ENCODE measurements at regions not wholly inside any gene's neighbourhood (a gene's known extent, or its start where the extent isn't known, plus 50 kb on each side); places are given as distances from the start of the nearest gene placed in this dataset.

DNA sequence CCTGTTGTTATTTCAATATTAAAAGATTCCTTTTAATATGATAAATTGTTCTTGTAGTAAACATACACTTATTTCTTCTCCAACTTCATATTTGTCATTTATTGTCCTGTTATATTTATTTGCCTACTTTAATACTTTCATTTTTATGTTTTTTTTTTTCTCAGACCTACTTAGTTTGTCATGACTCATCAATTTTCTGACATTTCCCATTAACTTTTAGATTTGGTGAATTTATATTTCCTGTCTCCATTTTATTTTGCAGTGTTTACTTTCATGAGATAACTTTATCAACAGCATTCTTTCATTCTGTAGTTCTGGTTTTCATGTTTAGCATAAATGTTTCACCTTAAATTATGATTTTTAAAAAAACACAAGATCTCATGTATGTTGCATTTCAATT, 788.7 kb downstream of the EFNA5 start:
- no peak for DNase-seq (ENCODE audit: low spot score)

DNA sequence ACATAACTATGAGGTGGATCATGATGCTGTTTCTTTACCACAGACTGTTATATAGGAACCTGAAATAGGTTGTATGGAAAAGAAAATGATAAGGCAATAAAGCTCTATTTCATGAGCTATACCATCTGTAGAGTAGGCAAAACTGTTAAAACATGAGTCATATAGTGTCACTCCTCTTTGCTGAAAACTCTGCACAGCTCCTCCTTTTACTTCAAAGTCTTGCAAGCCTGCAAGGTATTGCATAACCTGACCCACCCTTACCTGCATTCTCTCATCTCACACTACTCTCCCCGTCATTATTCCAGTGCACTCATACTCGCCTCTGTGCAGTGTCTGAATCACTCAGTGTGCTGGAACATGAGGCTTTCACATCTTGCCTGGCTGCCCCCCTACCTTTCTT, 790.1 kb downstream of the EFNA5 start:
- no peak for DNase-seq (ENCODE audit: low spot score)

DNA sequence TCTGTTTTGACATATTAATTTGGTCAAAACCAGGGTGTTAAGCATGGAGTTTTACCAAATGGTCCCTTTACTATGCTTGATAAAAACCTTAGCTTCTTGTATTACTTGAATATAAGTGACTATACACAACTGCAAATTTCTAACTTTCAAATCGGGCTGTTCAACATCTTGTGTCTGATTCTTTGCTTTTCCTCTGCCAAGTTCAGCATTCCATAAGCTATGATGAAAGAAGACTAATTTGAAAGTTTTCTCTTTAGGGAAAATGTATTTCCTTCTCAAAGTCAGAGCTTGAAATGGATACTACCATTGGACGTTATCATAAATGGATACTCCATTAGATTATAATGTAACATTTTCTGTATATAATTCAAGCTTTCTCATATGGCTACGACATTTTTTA, 792.9 kb downstream of the EFNA5 start:
- no peak for DNase-seq (ENCODE audit: low spot score)

DNA sequence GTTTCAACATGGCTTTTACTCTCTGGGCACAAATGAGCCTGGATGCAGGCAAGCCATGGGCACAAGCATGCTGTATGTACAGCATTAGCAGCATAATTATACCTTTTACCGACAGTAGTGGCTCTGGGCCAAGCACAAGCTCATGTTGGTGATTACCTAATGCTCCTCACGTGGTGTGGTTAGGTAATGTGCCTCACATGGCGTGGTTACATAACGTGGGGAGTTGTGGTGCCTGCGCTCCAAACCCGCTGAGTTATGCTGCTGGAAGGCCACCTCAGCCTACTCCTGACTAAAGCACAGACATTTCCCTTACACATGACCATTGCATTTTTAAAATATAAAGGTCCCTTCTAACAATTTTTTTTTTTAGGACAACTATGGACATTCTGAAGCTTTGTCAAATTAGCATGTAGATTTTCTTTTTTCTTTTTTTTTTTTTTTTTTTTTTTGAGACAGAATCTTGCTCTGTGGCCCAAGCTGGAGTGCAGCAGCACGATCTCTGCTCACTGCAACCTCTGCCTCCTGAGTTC, 794.0 kb downstream of the EFNA5 start:
- DNase-seq (ENCODE audit: low spot score) = no peak

DNA sequence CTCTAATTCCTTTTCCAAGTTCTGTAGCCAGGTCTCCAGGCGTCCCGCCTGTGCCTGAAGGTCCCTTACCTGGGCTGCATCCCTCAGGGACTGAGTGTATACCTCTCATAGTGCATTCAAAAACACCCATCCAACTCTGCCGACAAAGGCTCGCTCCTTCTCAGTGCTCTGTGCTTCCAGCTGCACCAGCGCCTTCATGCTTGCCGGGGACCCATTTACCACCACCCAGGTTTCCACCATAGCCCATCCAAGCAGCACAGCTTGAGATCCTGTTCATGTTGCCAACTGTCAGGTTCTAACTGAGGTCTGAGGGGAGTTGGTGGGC, 794.5 kb downstream of the EFNA5 start:
- DNase-seq (ENCODE audit: low spot score) = no peak

DNA sequence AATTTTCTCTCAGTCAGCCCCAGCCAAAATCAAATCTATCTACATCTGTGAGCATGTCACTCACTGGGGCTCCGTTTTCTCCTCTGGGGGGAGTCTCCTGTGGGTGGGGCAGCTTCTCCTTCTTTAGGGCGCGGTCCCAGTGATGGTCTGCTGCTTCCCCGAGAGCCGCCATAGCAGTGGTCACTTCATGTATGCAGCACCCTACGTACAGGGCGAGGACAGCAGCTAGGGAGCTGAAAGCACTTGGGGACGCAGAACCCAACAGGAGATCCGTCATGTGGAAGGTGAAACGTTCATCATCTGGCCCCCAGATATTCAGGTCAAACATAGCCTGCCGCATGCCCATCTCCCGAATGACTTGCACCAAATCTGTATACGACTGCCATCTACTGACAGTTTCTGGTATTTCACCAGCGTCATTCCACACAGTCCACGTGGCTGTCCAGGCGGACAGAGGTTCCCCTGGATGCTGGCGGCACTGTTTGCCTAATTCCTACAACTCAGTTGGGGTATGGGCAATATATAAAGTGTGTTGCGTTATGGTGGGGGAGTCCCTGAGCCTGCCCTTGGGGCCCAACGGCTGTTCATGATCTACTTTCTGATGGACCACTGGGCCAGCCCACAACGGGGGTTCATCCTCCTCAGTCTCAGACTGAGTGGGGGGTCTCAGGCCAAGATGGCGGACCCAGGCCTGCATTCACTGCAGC, 795.0 kb downstream of the EFNA5 start:
- DNase-seq (ENCODE audit: low spot score) = no peak

DNA sequence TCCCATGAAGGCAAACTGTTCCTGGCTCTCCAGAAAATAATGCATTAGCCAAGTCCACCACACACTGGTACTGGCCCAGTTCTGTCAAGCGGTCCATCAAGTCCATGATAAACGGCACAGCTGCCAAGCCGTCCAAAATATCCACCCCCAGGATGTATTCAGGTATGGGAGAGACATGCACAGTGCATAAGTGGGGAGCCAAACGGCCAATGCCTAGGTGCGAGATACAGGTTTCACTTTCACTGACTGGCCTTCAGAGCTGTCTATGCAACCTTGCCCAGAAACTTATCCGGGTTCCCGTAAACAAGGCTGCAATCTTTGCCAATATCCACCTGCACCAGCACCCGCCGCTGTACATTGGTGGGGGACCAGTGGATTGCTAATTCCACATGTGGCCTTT, 795.8 kb downstream of the EFNA5 start:
- no peak for DNase-seq (ENCODE audit: low spot score)

DNA sequence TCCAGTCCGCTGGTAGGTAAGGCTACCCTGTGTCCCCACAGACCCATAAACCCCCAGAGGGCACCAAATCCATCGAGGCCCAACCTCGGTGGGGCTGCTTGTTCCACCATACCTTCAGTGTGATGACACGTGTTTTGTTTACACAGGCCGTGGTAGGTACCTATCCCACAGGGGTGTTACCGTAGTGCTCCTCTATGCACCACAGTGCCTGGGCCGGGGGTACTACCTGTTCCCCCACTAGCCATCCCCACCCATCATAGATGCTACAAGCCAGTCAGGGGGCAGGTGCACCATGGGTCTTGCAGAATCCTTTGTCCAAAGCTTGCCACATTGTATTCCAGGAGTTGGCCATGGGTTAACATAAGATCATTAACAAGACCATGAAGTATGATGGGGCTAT, 796.2 kb downstream of the EFNA5 start:
- DNase-seq (ENCODE audit: low spot score) = no peak

DNA sequence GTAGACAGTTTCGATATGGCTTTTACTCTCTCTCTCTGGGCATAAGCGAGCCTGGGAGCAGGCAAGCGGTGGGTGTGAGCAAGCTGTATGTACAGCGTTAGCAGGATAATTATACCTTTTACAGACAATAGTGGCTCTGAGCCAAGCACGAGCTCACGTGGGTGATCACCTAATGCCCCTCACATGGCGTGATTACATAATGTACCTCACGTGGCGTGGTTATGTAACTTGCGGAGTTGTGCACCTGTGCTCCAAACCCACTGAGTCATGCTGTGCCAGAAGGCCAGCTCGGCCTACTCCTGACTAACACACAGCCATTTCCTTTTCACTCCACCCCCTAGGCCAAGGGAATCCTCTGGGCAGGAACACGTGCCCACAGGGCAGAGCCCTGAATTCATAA, 797.2 kb downstream of the EFNA5 start:
- no peak for DNase-seq (ENCODE audit: low spot score)

DNA sequence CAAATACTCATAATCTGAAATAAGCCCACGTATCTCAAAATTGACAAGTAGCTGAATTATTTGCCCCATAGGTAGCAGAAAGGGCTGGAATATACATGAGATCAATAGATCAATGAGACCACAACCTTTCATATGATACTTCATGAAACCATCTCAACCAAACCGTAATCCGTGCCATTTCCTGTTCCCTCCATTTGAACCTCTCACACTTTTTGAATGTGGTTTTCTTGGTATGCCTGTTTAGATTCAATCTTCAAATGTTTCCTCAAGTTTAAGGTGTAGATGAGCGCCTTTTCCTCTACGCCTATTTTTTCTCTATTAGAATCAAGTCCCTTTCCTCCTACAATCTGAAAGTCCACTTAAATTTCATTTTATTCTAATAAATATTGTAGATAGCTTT, 805.5 kb downstream of the EFNA5 start:
- no peak for DNase-seq (ENCODE audit: low spot score)

DNA sequence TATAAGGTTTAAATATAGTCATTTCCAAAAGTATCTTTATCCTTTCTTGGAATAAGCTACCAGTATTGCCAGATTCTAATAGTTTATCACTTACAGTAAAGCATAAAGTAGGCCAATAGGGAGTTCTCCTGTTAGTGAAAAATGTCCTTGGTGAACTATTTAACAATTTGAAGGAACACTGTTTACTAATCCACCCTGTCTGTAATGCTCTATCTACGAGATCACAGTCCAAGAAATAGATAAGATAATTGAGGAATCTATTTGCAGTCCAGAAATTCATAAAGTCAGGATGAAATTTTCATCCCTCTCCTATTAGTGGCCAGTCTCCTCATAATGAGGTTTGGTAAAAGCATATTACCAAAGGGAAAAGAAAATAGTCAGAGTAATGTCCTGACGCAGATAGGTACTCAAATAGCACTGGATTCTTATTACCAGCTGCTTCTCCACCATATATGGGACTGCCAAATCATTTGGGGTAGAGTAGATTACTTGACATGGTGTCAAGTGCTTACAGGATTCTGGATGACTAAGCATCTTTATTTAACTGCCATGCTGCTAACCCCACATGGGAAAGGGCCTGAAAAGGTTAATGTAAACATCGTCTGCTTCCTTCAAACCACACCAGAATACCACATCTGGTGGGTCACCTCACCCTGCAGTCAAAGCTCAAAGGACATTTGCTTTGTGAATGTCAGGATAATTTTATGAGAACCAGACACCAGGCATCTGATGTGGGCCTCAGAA, 808.1 kb downstream of the EFNA5 start:
- DNase-seq (ENCODE audit: low spot score) = no peak

DNA sequence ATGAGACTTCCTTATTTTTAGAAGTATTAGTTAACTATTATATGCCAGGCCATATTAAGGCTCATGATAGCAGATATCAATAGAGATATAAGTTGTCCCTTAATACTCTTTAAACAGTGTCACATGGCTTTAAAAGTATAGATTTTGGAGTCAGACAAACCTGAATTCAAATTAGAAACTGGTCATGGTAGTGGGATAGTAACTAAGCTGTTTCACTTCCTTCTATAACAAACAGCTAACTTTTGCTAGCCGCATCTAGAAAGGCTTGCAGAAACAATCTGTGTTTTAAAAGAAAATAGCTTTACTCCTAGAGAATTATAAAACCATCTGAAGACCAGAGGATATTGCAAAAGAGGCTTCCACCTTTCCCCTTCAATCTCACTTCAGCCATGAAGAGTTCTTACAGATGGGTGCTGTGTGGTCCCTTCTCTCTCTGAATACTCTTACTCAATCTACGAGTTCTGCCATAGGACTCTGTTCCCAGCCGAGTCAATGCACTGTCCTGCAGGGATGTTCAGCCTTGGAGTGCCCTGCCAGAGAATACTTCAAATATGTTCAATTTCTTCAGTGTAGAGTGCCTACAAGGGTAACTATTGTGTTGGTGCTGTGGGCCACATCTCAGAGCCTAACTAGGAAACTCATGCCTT, 810.2 kb downstream of the EFNA5 start:
- DNase-seq (ENCODE audit: low spot score) = no peak

DNA sequence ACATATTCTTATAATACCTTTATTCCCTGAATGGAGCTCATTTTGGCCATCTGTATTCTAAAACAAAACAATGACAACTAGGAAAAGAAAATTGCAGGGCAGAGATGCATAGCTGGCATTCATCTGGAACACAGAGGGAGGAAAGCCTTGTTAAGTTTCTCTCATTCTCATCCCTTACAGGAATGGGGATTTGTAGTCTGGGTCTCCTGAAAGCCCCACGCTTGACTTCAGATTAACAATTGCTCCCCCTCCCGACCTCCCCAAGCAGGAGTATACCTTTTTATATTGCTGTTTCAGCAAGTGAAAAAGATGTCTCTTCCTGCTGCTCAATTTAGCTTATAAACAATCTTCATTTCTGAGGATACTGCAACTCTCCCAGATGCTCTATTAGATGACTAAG, 812.1 kb downstream of the EFNA5 start:
- DNase-seq (ENCODE audit: low spot score) = no peak

DNA sequence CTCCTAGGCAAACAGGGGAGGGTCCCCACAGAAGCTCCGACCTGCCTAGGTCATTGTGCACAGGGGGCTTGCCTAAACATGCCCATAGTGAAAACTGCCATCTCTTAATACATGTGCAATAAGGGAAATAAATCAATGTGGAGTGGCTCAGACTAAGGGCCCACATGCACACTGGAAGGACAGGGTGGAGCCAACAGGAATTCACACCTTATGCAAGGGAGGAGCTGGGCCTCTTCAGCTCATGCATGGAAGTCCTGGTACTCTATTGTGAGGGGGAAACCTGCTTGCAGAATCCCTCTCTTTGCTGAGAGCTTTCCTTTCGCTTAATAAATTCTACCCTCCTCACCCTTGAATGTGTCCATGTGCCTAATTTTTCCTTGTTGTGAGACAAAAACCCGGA, 815.8 kb downstream of the EFNA5 start:
- DNase-seq (ENCODE audit: low spot score) = no peak

DNA sequence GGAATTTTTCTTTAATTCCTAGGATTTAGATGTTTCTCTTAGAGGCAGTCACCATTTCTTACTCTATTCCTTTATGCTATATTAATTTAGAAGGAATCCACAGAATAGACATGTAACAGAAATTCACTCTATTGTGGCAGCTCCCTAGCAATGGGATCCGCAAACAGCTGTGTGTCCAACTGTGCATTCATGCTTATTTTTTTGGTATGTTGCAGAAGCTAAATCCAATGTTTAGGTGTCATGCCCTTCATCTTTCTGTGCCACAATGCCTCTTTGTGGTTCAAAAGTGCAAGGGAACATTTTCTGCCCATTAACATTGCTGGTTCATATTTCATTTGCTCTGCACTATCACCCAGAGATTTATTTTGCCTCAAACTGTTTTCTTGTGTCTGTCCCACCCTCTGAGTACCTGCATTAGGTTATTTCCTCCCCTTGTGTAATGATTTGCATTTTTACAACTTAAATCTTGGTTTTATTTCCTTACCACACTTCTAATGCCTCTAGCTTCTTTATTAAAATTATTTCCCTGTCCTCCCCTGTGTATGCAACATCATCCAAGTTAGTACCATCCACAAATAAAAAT, 816.5 kb downstream of the EFNA5 start:
- DNase-seq (ENCODE audit: low spot score) = no peak

DNA sequence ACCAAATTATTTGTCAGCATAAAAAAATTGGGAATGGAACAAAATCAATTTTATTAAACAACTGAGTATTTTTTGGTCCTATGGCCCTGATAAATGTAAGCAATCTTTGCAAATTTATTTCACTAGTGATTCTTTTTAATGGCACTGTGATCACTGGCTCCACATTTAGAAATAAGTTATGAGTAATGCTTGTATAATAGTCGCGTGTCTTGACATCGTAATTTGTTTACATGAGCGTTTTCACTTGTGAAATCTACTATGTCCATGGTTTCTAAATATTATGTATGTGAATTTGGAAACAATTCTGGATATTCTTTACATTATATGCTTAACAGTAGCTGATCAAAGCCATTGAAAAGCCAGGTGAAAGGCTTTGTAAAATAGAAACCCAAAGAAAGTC, 817.5 kb downstream of the EFNA5 start:
- DNase-seq (ENCODE audit: low spot score) = no peak

DNA sequence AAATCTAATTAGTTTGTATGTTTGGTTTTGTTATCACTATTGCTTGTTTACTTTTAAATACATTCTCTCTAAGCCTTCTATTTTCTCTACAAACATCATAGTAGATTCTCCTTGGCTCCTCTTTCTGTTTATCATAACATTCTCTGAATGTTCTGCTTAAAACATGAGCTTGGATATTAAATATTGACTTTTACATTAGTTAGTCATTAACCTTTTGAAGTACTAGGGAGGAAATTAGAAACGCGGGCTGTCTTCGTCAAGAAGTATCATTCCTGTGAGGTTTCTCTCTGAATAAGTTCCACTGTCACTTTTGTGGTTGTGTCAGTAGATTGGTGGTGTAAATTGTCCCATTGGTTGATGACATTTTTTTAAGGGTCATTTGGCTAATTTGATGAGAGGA, 821.5 kb downstream of the EFNA5 start:
- DNase-seq (ENCODE audit: low spot score) = no peak

DNA sequence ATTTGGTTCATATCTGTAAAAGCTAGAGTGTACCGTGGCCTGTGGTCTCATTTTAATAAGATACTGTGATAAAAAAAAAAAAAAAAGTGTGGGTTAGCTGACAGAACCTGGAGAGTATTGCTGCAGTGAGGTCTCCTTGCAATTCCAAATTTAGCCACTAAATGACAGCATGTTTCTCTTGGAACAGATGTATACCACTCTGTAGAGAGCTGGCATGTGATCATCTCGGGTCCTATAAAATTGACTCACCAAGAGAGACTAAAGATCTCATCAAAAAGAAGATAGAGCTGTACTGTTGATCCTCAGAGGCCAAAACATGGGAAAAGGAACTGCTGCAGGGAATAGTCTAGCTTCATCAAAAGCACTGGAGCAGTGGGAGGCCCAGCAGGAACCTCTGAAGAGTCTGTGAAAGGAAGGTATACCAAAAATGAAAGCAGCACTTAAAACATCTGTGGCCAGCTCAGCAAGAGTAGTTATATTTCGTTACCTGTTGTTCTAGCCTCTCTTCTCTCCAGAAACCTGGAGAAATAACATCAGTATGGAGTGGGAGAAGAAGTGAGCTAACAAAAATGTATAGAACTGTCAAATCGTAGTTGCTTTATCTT, 826.8 kb downstream of the EFNA5 start:
- DNase-seq (ENCODE audit: low spot score) = no peak

DNA sequence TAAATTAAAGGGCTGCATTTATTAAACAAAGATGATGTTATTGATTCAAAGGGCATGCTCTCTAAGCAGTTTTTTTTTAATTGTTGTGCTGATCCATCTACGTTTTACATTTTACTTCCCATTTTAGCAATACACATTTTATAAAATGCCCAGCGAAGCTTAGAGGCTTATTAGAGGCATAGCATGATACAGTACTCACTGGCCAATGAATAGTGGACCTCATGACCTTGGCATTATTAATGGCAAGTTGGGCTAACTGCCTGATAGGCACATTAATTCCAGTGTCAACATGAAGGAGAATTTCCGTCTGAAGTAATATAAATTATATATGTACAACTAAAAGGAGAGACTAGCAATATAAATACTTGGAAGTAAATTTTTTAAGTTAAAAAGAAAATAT, 837.2 kb downstream of the EFNA5 start:
- DNase-seq (ENCODE audit: low spot score) = no peak

DNA sequence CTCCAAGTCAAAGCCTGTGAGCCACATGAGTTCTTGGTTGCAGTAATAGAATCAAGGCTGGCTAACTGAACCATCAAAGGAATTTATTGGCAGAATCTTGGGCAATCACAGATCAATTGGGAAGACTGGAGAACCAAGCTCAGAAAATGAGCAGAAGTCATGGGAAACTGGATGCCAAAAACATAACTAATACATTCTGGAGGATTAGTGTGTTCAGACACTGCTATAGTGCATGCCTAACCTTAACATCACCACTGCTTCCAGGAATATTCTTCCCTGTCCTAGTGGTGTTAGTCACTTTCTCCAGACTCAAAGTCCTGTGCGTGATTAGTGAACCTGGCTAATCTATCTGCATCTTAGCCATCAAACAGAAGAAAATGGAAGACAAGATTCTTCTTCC, 843.7 kb downstream of the EFNA5 start:
- no peak for DNase-seq (ENCODE audit: low spot score)

DNA sequence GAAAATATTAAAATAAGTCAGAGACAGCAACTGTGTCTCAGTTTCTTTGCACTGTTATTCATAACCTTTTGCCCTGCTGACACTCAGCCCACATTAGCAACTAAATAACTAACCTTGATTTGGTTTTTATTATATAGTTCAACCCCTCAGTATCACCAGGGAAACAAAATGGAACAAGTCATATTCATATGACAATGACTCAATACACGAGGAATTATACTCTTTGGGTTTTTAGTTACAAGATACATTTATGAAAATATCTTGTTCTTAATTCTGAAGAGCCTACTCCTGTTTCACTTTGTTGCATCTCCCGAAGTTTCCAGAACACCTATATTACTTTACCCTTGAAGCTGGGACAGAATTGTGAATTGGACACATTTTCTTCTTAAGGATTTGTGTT, 845.4 kb downstream of the EFNA5 start:
- no peak for DNase-seq (ENCODE audit: low spot score)

DNA sequence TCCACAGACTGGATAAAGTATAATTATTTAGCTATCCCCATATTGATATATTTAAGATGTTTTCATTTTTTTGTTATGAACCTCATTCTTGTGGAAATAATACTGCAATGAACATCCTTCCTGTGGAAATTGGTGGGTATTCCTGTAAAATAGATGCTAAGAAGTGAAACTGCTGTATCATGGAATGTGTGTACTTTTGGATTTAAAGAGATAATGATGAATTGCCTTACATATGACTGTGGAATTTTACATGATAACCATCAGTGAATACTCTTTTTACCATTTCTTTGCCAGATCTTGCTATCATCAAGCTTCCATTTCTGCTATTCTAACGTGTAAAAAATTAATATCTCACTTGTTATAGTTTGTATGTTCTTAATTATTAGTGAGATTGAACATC, 847.9 kb downstream of the EFNA5 start:
- no peak for DNase-seq (ENCODE audit: low spot score)

DNA sequence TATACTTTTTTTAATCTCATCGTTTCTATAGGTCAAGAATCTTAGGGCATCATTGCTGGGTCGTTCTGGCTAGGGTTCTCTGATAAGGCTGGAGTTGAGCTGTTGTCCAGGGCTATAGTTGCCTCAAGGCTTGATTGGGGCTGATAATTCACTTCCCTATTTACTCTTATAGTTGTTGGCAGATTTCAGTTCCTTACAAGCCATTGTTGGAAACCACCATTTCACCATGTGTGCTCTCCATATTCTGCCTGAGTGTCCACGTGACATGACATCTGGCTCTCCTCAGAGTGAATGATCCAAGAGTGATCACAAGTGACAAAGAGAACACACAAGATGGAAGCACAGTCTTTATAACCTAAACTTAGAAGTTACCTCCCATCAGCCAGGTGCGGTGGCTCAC, 852.2 kb downstream of the EFNA5 start:
- no peak for DNase-seq (ENCODE audit: low spot score)
